GM21825 (cell line): ENCODE measurements at regions not wholly inside any gene's neighbourhood (a gene's known extent, or its start where the extent isn't known, plus 50 kb on each side); places are given as distances from the start of the nearest gene placed in this dataset.
"Not testable (repeated sequence)": the region's sequence is repeated elsewhere in the genome, so short reads cannot be mapped to it uniquely, and the experiment has no call there.

Experiments
- ATAC-seq: cut with Tn5 transposase; IDR thresholded peaks from one replicate; pipeline ENCODE4 v1.9.1; 2021; ENCODE audit warnings: mild to moderate bottlenecking, moderate library complexity; ENCODE audit not compliant: unreplicated experiment

DNA sequence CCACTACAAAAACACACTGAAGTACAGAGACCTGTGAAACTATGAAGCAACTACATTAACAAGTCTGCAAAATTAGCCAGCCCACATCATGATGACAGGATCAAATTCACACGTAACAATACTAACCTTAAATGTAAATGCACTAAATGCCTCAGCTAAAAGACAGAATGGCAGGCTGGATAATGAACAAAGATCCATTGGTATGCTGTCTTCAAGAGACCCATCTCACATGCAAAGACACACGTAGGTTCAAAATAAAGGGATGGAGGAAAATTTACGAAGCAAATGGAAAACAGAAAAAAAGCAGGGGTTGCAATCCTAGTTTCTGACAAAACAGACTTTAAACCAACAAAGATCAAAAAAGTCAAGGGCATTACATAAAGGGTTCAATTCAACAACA, 120.1 kb upstream of the OSTN start:
- not testable (repeated sequence) for ATAC-seq

DNA sequence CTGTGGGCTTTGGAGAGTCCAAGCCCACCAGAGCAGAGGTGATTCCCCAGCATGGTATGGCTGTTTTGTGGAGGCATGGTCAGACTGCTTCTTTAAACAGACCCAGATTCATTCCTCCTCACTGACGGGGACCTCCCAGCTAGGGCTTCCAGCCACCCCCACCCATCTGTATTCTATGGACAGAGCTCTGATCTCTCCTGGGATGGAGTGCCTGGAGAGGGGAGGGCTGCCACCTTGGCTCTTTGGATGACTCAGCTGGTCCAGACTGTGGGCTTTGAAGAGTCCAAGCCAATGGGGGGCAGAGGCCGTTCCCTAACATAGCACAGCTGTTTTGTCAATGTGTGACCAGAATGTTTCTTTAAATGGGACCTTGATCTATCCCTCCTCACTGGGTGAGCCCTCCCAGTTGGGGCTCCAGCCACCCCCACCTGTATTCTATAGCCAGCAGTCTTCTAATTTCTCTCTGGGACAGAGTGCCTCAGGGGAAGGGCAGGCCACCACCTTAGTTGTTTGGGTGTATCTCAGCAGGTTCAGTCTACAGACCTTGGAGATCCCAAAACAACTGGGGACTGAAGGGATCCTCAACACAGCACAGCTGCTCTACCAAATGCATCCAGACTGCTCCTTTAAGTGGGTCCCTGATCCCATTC, 122.0 kb upstream of the OSTN start:
- ATAC-seq, result no peak

DNA sequence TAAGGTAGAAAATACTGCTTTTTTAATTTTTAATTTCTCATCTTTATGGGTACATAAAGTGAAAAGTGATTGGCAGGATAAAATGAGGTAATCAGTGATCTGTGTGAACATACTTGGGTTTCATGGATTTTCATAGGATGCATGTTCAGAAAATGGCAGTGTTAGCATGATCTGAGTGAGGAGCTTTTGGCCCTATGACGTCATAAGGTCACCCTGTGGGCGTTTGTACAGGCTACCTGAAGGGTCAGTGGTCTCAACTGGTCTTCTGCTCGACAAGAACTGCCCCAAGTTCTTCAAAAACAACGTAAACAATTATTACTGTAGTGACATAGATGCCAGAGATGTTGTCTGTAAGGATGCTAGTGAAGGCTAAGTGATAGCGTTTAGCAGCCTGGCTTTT, 124.5 kb upstream of the OSTN start:
- no peak for ATAC-seq

GRCh38 chr3:191070762-191071403, 128.2 kb upstream of the OSTN start:
- no peak for ATAC-seq

DNA sequence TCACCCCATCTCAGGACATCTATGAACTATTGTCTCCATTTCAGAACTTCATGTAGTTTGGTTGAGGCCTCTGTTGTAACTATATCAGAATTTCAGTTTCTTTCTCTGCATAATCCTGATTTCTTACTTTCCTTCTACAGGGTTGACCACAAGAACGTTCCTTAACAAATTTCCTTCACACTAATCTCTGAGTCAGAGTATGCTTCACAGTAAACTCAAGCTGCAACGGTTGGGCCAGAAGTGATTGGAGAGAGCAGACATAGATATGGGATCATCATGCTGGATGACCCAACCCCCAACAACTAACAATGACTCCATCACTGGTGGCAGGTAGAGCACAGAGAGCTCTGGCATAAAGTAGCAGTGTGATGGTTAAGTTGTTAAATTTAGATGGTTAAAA, 128.8 kb upstream of the OSTN start:
- ATAC-seq, result no peak

DNA sequence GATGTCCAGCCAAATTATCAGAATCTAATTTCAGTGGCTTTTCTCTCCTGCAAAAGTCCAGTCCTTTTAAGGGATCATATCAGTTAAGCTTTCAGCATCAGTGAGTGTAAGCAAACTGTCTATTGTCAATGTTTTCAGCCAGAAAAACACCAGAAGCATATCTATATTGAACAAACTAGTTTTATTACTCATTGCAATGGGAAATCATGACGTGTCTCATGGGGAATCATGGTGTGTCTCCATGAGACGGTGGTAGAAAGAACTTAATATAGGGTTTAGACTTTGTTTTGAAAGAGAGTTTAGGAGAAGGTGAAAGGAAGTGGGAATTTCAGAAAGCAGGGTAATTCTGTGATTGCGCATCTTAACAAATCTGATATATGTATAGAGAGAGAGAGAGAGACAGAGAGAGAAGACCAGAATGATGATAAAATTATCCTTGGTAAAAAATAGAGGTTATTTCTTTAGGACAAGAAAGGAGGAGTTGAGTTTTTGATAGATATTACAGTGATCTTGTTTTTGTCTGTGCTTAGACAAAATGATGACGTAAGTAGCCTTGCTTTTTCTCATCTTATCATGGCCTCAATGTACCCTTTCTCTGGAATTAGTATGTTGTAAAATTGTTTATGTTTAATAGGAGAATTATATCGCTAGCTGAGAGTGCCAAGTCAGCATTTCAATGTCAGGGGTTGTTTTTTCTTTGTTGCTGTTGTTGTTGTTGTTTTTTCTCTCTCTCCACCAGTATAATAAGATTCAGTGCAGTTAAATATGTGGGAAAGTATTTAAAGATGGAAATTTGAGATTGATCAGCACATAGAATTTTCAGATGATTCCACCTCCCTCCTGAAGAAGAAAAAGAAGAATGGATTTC, 129.9 kb upstream of the OSTN start:
- no peak for ATAC-seq

DNA sequence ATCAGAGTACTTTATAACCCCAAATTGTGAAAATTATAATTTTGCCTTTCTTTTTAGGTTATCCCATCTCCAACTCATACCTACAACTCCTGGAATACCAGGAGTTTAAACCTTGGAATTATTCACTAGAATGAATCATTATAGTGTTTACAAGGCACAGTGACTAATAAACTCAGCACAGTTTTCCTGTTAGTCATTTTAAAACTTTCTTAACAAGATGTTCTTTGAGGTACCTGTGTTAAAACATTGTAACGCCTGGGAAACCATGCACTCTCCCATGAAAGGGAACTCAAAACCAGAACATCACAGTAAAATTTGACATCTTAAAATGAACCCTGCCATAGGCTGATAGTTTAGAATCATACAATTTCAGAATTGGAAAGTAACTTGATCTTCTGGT, 132.4 kb upstream of the OSTN start:
- no peak for ATAC-seq

DNA sequence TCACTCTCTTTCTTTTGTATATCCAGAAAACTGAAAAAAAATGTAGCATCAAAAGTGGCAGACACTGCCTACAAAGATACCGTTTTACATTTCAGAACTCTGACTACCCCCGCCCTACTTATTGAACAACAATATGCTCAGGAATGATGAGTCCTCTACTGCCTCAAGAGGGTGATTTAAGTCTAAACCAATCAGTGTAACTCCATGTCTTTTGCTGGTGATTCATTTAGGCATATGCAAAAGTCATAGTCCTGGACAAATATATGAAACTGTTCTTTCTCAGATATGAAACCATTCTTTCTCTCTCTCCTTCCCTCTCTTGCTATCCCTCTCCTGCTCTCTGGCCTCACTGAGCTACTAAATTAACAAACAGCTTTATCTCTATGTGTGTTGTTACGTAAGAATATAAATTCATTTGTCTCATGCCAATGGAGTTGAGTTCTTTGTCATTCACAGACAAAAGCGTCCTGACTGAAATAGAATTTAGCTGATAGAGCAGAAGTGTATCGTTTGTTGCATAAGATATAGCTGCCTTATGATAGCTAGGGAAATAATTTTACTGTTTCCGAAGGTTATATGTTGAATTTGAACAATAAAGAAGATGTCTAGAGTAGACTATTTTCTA, 133.7 kb upstream of the OSTN start:
- no peak for ATAC-seq

GRCh38 chr3:191051037-191051436, 148.0 kb upstream of the OSTN start:
- no peak for ATAC-seq

DNA sequence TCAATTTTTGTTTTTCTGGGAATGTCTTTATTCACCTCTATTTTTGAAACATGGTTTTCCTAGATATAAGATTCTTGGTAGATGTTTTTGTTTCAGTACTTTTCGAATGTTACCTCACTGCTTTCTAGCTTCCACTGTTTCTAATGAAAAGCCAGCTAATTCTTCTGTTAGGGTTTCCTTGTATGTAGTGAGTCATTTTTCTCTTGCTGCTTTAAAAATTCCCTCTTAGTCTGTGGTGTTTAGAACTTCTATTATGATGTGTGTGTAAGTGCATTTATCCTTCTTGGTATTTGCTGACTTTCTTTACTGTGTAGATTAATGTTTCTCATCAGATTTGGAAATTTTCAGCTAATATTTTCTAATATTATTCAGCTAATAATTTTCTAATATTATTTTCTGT, 151.1 kb upstream of the OSTN start:
- ATAC-seq, result no peak

DNA sequence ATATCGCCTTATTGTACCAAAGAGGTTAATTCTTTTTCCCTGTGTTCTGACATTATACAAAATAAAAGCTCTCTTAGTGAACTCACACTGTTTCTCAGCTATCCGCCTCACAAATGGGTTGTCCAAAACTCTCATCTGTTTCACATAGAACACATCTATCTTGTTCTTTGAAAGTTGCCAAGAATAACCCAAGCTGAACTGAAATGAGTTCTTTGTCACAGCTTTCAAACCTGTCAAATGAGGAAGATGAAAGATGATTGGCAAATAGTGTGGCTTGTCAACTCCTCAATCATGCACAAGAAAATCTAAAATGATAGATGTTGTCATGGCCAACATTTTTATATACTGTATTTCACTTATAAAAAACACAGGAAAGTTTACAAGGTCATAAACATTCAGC, 168.1 kb upstream of the OSTN start:
- no peak for ATAC-seq

DNA sequence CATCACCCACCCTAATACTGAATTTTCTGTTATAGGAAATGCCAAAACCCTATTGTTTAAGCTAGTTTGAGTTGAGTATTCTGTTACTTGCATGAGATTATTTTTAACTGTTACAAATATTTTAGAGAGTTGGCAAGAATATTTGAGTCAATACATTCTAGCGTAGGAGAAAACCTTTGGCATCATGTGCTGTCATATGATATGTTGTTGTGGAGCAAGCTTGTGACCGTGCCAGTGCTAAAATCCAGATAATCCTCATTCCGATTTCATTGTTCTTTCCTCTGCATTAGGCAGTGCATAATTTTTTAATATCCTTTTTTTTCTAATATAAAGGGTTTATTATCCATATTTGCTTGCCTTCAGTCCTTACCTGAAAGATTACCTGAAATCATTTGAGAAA, 168.0 kb upstream of the GMNC start:
- ATAC-seq, result no peak

DNA sequence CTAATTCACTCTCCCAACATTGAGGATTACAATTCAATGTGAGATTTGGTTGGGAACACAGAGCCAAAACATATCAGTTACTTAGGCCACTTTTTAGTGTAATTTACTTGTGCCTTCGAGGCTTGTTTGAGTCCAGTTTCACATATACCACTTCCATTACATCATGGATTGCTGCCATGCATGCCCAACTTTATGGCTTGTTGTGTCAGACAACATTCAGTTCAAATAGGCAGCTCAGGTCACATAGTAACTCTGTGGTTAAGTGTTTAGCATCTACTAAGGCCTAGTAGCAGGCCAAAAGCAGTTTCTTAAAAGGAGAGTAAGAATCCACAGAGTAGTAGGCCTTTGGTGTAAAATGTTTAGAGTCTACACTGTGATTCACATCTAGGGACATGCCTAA, 164.3 kb upstream of the GMNC start:
- ATAC-seq, result no peak

GRCh38 chr3:191020730-191021396, 158.4 kb upstream of the GMNC start:
- no peak for ATAC-seq

DNA sequence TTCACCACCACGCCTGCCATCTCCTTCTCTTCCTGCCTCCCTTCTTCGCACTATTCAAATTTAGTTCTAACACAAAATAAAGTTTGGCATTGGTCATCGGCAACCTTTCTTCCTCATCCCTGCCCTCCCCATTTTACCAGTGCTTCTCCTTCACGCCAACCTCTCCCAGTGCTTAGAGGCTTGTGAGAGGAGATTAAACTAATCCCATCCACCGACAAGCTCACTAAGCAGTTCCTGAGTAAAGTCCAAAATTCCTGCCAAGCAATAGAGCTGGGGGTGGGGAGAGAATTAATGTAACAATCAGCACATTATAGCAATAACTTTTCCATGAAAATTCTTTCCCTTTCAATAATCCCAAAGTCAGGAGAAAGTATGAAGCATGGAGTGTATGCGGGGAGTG, 157.4 kb upstream of the GMNC start:
- no peak for ATAC-seq

GRCh38 chr3:191015960-191016359, 153.5 kb upstream of the GMNC start:
- not testable (repeated sequence) for ATAC-seq

- ATAC-seq, result no peak
Observed at GRCh38 chr3:191008074-191008473, 145.6 kb upstream of the GMNC start.

GRCh38 chr3:191005790-191006189, 143.3 kb upstream of the GMNC start:
- no peak for ATAC-seq

DNA sequence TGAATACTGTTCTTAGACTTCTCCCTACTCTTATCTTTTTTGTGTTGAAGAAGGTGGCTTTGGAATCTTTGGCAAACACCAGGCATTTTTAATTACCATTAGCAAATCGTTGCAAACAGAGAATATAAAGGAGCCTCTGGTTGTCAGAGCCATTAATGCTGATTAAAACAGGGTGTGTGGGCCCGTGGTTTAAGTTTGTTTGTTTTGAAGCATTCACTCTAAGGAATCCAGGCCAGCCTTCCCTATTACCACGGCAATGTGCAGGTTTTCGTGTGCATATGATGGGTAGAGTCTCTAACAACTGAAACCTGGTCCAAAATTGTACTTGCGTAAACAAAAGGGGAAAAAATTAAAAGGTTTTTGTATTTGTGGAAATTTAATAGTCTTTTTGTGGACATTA, 141.2 kb upstream of the GMNC start:
- ATAC-seq, result no peak

GRCh38 chr3:190996181-190996775, 133.8 kb upstream of the GMNC start:
- ATAC-seq, result no peak

GRCh38 chr3:190995156-190995555, 132.7 kb upstream of the GMNC start:
- no peak for ATAC-seq
